ENCODE measurements at regions not wholly inside any gene's neighbourhood (a gene's known extent, or its start where the extent isn't known, plus 50 kb on each side); places are given as distances from the start of the nearest gene placed in this dataset.

DNA sequence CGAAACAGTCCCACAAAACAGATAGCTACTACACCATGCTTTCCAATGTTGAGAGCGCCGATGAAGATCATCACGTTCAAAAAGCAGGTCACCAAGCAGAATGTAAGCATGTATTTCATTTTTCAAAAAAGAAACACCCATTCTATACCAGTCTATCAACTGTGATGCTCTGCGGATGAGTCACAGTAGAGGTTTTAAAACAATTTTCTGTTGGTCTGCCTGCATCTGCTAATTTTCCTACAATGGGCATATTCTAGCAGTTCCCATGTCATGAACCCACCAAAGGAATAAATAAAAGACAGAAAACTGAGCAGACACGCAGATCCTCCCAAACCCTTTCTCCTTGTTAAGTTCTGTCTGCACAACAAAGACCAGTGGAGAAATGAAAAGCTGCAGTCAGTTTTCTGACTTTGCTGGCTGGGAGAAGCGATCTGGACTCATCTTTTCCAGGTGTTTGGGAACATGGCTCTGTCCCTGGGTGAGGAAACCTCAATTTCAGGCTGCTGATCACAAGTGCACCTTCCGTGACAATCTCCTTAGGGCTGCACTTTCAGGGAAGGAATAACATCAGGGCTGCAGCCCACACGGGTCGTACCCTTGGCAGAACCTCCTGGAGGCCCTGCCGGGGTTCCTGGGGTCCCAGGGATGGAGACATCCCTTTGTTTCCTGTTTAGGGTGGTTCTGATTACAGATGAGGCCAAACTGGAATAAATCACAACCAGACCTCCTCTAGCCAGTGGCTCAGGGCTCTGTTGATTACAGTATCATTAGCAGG is 200.1 kb downstream of the BMP7 start:
- no peak for DNase-seq
- Mint-ChIP-seq H3K4me3 (peak overlapping the region; percentile 4; the same call in 1 of the 2 replicates), H3K27me3 (ENCODE audit: insufficient read depth) (peaks cover 47% of the 10 kb centered on the region), H3K4me1 (ENCODE audit: low read depth) (peaks cover 14% of the 10 kb centered on the region; the same call in 1 of the 2 replicates), H3K9me3 (no peaks in the 10 kb centered on the region), H3K36me3 (ENCODE audit: low read depth) (no peaks in the 10 kb centered on the region), H3K27ac (no peak overlapping the region)
- TF ChIP-seq, protein P1, sequence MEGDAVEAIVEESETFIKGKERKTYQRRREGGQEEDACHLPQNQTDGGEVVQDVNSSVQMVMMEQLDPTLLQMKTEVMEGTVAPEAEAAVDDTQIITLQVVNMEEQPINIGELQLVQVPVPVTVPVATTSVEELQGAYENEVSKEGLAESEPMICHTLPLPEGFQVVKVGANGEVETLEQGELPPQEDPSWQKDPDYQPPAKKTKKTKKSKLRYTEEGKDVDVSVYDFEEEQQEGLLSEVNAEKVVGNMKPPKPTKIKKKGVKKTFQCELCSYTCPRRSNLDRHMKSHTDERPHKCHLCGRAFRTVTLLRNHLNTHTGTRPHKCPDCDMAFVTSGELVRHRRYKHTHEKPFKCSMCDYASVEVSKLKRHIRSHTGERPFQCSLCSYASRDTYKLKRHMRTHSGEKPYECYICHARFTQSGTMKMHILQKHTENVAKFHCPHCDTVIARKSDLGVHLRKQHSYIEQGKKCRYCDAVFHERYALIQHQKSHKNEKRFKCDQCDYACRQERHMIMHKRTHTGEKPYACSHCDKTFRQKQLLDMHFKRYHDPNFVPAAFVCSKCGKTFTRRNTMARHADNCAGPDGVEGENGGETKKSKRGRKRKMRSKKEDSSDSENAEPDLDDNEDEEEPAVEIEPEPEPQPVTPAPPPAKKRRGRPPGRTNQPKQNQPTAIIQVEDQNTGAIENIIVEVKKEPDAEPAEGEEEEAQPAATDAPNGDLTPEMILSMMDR (IDR thresholded peaks at IDR 0.05) = no peak

GRCh38 chr20:57069442-57069841 is 197.0 kb downstream of the BMP7 start:
- TF ChIP-seq, protein P1 (IDR thresholded peaks at IDR 0.05) = no peak

GRCh38 chr20:57070296-57070695 is 196.1 kb downstream of the BMP7 start:
- TF ChIP-seq, protein P1 (IDR thresholded peaks at IDR 0.05) = no peak
- H3K9me3 Mint-ChIP-seq = peaks cover 4% of the 10 kb centered on the region; the same call in 1 of the 2 replicates
- no peak overlapping the region for H3K4me3 Mint-ChIP-seq
- peaks cover 29% of the 10 kb centered on the region for H3K27me3 Mint-ChIP-seq (ENCODE audit: insufficient read depth)
- H3K4me1 Mint-ChIP-seq (ENCODE audit: low read depth) = peaks cover 26% of the 10 kb centered on the region
- DNase-seq = no peak
- H3K36me3 Mint-ChIP-seq (ENCODE audit: low read depth) = no peaks in the 10 kb centered on the region
- no peak overlapping the region for H3K27ac Mint-ChIP-seq

More at GRCh38 chr20:57069442-57069841, 197.0 kb downstream of the BMP7 start:
- Mint-ChIP-seq H3K4me3 (no peak overlapping the region), H3K27ac (no peak overlapping the region), H3K27me3 (ENCODE audit: insufficient read depth) (peaks cover 32% of the 10 kb centered on the region), H3K4me1 (ENCODE audit: low read depth) (peaks cover 19% of the 10 kb centered on the region; the same call in 1 of the 2 replicates), H3K9me3 (no peaks in the 10 kb centered on the region), H3K36me3 (ENCODE audit: low read depth) (no peaks in the 10 kb centered on the region)
- no peak for DNase-seq

GRCh38 chr20:57071283-57071731 is 195.1 kb downstream of the BMP7 start:
- Mint-ChIP-seq H3K27me3 (ENCODE audit: insufficient read depth) (peaks cover 21% of the 10 kb centered on the region), H3K9me3 (peaks cover 4% of the 10 kb centered on the region; the same call in 1 of the 2 replicates), H3K36me3 (ENCODE audit: low read depth) (no peaks in the 10 kb centered on the region), H3K4me1 (ENCODE audit: low read depth) (peaks cover 27% of the 10 kb centered on the region), H3K27ac (no peak overlapping the region), H3K4me3 (no peak overlapping the region)
- no peak for DNase-seq
- TF ChIP-seq, protein P1 (IDR thresholded peaks at IDR 0.05) = no peak

DNA sequence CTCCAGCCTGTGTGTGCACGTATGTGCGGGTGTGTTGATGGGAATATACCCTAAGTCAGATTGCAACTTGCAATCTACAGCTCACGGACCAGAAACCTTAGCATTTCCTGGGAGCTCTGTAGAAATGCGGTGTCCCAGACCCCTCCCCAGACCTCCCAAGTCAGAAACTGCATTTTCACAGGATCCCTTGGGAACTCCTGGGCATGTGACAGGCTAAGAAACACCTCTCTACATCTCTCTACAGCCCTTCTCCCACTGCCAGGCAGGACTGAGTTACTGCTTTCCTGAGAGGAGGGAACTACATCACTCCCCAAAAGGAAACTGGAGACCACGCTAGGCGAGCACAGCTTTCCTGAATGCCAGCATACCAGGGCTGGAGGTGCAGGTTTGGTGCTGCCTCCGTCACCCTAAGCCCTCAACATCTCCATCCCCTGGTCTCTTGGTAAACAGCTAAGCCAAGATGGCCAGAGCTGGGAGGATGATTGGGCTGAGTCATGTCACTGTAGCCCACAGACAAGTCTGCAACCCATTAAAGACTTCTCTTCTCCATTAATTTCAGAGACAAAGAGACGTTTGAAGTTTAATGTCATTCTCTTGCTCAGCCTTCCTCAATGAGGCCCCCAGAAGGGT is 194.4 kb downstream of the BMP7 start:
- H3K27me3 Mint-ChIP-seq (ENCODE audit: insufficient read depth) = peaks cover 17% of the 10 kb centered on the region
- H3K36me3 Mint-ChIP-seq (ENCODE audit: low read depth) = peaks cover 4% of the 10 kb centered on the region; the same call in 1 of the 2 replicates
- TF ChIP-seq, protein P1 (IDR thresholded peaks at IDR 0.05) = no peak
- H3K4me1 Mint-ChIP-seq (ENCODE audit: low read depth) = peaks cover 34% of the 10 kb centered on the region
- no peak overlapping the region for H3K27ac Mint-ChIP-seq
- peaks cover 7% of the 10 kb centered on the region for H3K9me3 Mint-ChIP-seq
- H3K4me3 Mint-ChIP-seq = no peak overlapping the region
- DNase-seq = no peak

Data from HFFc6 (cell line).